Mesendoderm (in vitro differentiated cells): ENCODE measurements at regions not wholly inside any gene's neighbourhood (a gene's known extent, or its start where the extent isn't known, plus 50 kb on each side); places are given as distances from the start of the nearest gene placed in this dataset.

Experiments used
- DNase-seq: peaks from one replicate; pipeline ENCODE4 v3.0.0; 2013
- H2AK5ac ChIP-seq: 2 replicates; pipeline ENCODE4 v1.6.1; 2013; ENCODE audit warnings: low read length, inconsistent platforms
- H2BK120ac ChIP-seq: 2 replicates; pipeline ENCODE4 v1.6.1; 2013; ENCODE audit warnings: low read depth, mild to moderate bottlenecking, low read length, moderate library complexity, mixed read lengths
- H2BK15ac ChIP-seq: replicated peaks from 2 replicates; pipeline ENCODE4 v1.6.1; 2013; ENCODE audit warnings: low read depth, mild to moderate bottlenecking, moderate library complexity
- H2BK5ac ChIP-seq: 2 replicates; pipeline ENCODE4 v1.6.1; 2013; ENCODE audit warnings: low read length, inconsistent platforms
- H3K18ac ChIP-seq: 2 replicates; pipeline ENCODE4 v1.6.1; 2013; ENCODE audit warnings: mild to moderate bottlenecking, low read length, mixed read lengths
- H3K23ac ChIP-seq: one replicate; pipeline ENCODE4 v1.6.1; 2013; ENCODE audit warnings: low read length
- H3K27ac ChIP-seq: 2 replicates; pipeline ENCODE4 v1.5.1; 2013; ENCODE audit warnings: low read depth, mild to moderate bottlenecking, inconsistent platforms, low read length, moderate library complexity
- H3K27me3 ChIP-seq: 2 replicates; pipeline ENCODE4 v1.6.1; 2013; ENCODE audit warnings: low read length, control low read depth, mild to moderate bottlenecking, inconsistent platforms; ENCODE audit not compliant: insufficient read depth, poor library complexity
- H3K36me3 ChIP-seq: 2 replicates; pipeline ENCODE4 v1.6.1; 2013; ENCODE audit warnings: low read length, inconsistent platforms; ENCODE audit not compliant: control insufficient read depth, insufficient read depth
- H3K4ac ChIP-seq: one replicate; pipeline ENCODE4 v1.6.1; 2013; ENCODE audit warnings: low read depth, mild to moderate bottlenecking, low read length, moderate library complexity
- H3K4me1 ChIP-seq: 2 replicates; pipeline ENCODE4 v1.6.1; 2013; ENCODE audit warnings: low read depth, low read length, inconsistent platforms; ENCODE audit not compliant: control insufficient read depth
- H3K4me2 ChIP-seq: 2 replicates; pipeline ENCODE4 v1.6.1; 2013; ENCODE audit warnings: low read length
- H3K4me3 ChIP-seq: 2 replicates; pipeline ENCODE4 v1.5.1; 2013; ENCODE audit warnings: mild to moderate bottlenecking, low read length
- H3K56ac ChIP-seq: one replicate; pipeline ENCODE4 v1.6.1; 2013; ENCODE audit warnings: low read length
- H3K79me1 ChIP-seq: 2 replicates; pipeline ENCODE4 v1.6.1; 2013; ENCODE audit warnings: low read length, inconsistent platforms
- H3K79me2 ChIP-seq: 2 replicates; pipeline ENCODE4 v1.6.1; 2013; ENCODE audit warnings: mild to moderate bottlenecking, low read length; ENCODE audit not compliant: control insufficient read depth, insufficient read depth
- H3K9ac ChIP-seq: 2 replicates; pipeline ENCODE4 v1.6.1; 2013; ENCODE audit warnings: low read length, inconsistent platforms
- H4K5ac ChIP-seq: one replicate; pipeline ENCODE4 v1.6.1; 2013; ENCODE audit warnings: low read length
- H4K8ac ChIP-seq: one replicate; pipeline ENCODE4 v1.6.1; 2013; ENCODE audit warnings: low read depth, mild to moderate bottlenecking, control low read depth, low read length, moderate library complexity
- WGBS: extraction: QIAGEN DNeasy Blood & Tissue Kit; methylation state at CpG from one replicate; pipeline ENCODE4 v1.1.7; 2013; ENCODE audit warnings: low lambda C conversion rate, missing lambda C conversion rate; ENCODE audit not compliant: insufficient coverage; ENCODE audit errors: extremely low coverage; 5-methylcytosine and 5-hydroxymethylcytosine counted together

- Histone ChIP-seq H2BK5ac (no peak overlapping the region), H2BK15ac (no peak overlapping the region), H3K27ac (no peak overlapping the region), H4K8ac (no peak overlapping the region), H3K36me3 (no peaks in the 10 kb centered on the region), H3K4me2 (no peak overlapping the region), H3K4me1 (no peaks in the 10 kb centered on the region), H3K79me1 (no peaks in the 10 kb centered on the region), H4K5ac (no peak overlapping the region), H3K79me2 (no peaks in the 10 kb centered on the region), H3K4me3 (no peak overlapping the region), H3K27me3 (no peaks in the 10 kb centered on the region), H3K4ac (no peak overlapping the region), H3K23ac (no peak overlapping the region), H2AK5ac (no peak overlapping the region), H3K18ac (no peak overlapping the region), H3K9ac (no peak overlapping the region), H3K56ac (no peak overlapping the region), H2BK120ac (no peak overlapping the region)
- no CpG with 5 or more reads among the region's 4 CpGs for WGBS
- DNase-seq: no peak
These were observed 192.2 kb upstream of the SGK1 start for GRCh38 chr6:134510142-134510541.

- Histone ChIP-seq H3K9ac (no peak overlapping the region), H3K4me2 (no peak overlapping the region), H4K8ac (no peak overlapping the region), H3K27ac (no peak overlapping the region), H3K36me3 (no peaks in the 10 kb centered on the region), H3K79me1 (no peaks in the 10 kb centered on the region), H2BK120ac (no peak overlapping the region), H3K4me3 (no peak overlapping the region), H3K56ac (no peak overlapping the region), H4K5ac (no peak overlapping the region), H3K4ac (no peak overlapping the region), H3K27me3 (no peaks in the 10 kb centered on the region), H2AK5ac (no peak overlapping the region), H3K4me1 (no peaks in the 10 kb centered on the region), H3K18ac (no peak overlapping the region), H3K23ac (no peak overlapping the region), H2BK15ac (no peak overlapping the region), H3K79me2 (no peaks in the 10 kb centered on the region), H2BK5ac (no peak overlapping the region)
- WGBS: no CpG with 5 or more reads among the region's 7 CpGs
- no peak for DNase-seq
These were observed 191.1 kb upstream of the SGK1 start for GRCh38 chr6:134508862-134509498.

GRCh38 chr6:134506162-134506561 lies 188.2 kb upstream of the SGK1 start:
- Histone ChIP-seq H2BK120ac (no peak overlapping the region), H3K27me3 (no peaks in the 10 kb centered on the region), H3K56ac (no peak overlapping the region), H3K36me3 (no peaks in the 10 kb centered on the region), H4K8ac (no peak overlapping the region), H3K4me2 (no peak overlapping the region), H3K23ac (no peak overlapping the region), H3K79me1 (no peaks in the 10 kb centered on the region), H3K9ac (no peak overlapping the region), H3K27ac (no peak overlapping the region), H3K18ac (no peak overlapping the region), H2BK15ac (no peak overlapping the region), H3K4me3 (no peak overlapping the region), H4K5ac (no peak overlapping the region), H2AK5ac (no peak overlapping the region), H3K4ac (no peak overlapping the region), H3K79me2 (no peaks in the 10 kb centered on the region), H3K4me1 (no peaks in the 10 kb centered on the region), H2BK5ac (no peak overlapping the region)
- WGBS: no CpG with 5 or more reads among the region's 4 CpGs
- DNase-seq: no peak

GRCh38 chr6:134503585-134504281 lies 185.8 kb upstream of the SGK1 start:
- no peak overlapping the region for H2BK5ac ChIP-seq
- H3K36me3 ChIP-seq: no peaks in the 10 kb centered on the region
- no peaks in the 10 kb centered on the region for H3K79me1 ChIP-seq
- H3K79me2 ChIP-seq: no peaks in the 10 kb centered on the region
- H3K4me2 ChIP-seq: no peak overlapping the region
- H3K27ac ChIP-seq: no peak overlapping the region
- no peak overlapping the region for H3K23ac ChIP-seq
- no CpG with 5 or more reads among the region's 7 CpGs for WGBS
- H3K27me3 ChIP-seq: no peaks in the 10 kb centered on the region
- H3K56ac ChIP-seq: no peak overlapping the region
- H3K9ac ChIP-seq: no peak overlapping the region
- DNase-seq: no peak
- H4K5ac ChIP-seq: no peak overlapping the region
- H2BK120ac ChIP-seq: no peak overlapping the region
- H3K18ac ChIP-seq: no peak overlapping the region
- no peak overlapping the region for H3K4ac ChIP-seq
- no peaks in the 10 kb centered on the region for H3K4me1 ChIP-seq
- H2AK5ac ChIP-seq: no peak overlapping the region
- H3K4me3 ChIP-seq: no peak overlapping the region
- H2BK15ac ChIP-seq: no peak overlapping the region
- H4K8ac ChIP-seq: no peak overlapping the region

GRCh38 chr6:134502614-134503549 lies 185.0 kb upstream of the SGK1 start:
- Histone ChIP-seq H3K4ac (no peak overlapping the region), H3K27ac (no peak overlapping the region), H3K4me1 (no peaks in the 10 kb centered on the region), H3K79me1 (no peaks in the 10 kb centered on the region), H3K27me3 (no peaks in the 10 kb centered on the region), H3K9ac (no peak overlapping the region), H2BK5ac (no peak overlapping the region), H3K18ac (no peak overlapping the region), H3K36me3 (no peaks in the 10 kb centered on the region), H3K56ac (no peak overlapping the region), H3K79me2 (no peaks in the 10 kb centered on the region), H3K4me3 (no peak overlapping the region), H2AK5ac (no peak overlapping the region), H2BK120ac (no peak overlapping the region), H4K5ac (no peak overlapping the region), H4K8ac (no peak overlapping the region), H3K4me2 (no peak overlapping the region), H3K23ac (no peak overlapping the region), H2BK15ac (no peak overlapping the region)
- WGBS: no CpG with 5 or more reads among the region's 12 CpGs
- DNase-seq: no peak
